Lower leg skin (tissue), 4 donors: ENCODE measurements at regions not wholly inside any gene's neighbourhood (a gene's known extent, or its start where the extent isn't known, plus 50 kb on each side); places are given as distances from the start of the nearest gene placed in this dataset.
A peak's percentile ranks its signal among the peaks of the same experiment; 100 is the strongest.

ENCODE experiments used
- DNase-seq, 2 donors: peaks; one replicate each; pipeline ENCODE4 v3.0.0-alpha.2; 2019; ENCODE audit warnings: low spot score in 2 of 2
- H3K4me3 ChIP-seq: fragments of 200-600 bp; sonication (generic); 2 replicates; pipeline ENCODE4 v1.5.1; 2017; ENCODE audit warnings: mild to moderate bottlenecking, low read depth; ENCODE audit not compliant: poor library complexity, severe bottlenecking
- POLR2A ChIP-seq, 2 donors: fragments of 450-650 bp; IDR thresholded peaks; one replicate each; pipeline ENCODE4 v1.6.1; 2016 to 2017; ENCODE audit warnings: antibody characterized with exemption in 2 of 2, mild to moderate bottlenecking in 1 of 2, moderate library complexity in 1 of 2
- WGBS, 2 donors: methylation state at CpG; one replicate each; pipeline ENCODE4 v1.1.5; 2018; 5-methylcytosine and 5-hydroxymethylcytosine counted together
- intact Hi-C: fragments of 100-400 bp; cut with DNase I; formaldehyde crosslinking; loops from one replicate; pipeline ENCODE4 v1.15.0; 2023; ENCODE audit warnings: low total_unique reads
- TF ChIP-seq, protein P1 (sequence below), 3 donors: fragments of 450-650 bp; IDR thresholded peaks; one replicate each; pipeline ENCODE4 v1.5.1; 2016; ENCODE audit warnings: antibody characterized with exemption in 3 of 3, mild to moderate bottlenecking in 3 of 3, moderate library complexity in 2 of 3

DNA sequence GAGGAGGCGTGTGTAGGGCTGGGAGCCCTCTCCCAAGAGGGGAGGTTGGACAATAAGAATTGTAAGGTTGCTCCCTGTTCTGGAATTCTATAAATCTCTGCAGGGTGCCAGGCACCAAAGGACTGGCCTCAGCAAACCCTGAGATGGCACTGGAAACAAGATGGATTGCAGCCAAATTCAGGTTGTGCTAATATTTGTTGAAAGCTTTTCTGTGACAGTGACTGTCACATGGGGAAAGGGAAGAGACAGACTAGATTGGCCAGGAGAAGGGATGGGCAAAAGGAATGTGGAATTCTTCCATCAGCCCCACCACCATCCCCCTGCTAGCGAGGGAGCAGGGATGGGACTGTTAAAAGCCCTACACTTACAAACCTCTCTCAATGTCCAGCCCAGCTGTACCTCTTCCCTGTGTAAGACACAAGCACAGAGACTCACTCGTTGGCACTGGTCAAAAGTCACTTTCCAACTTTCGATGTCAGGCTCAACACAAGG, 62.4 kb downstream of the SOX9 start:
- 86 to 92% methylated on average over 4 of the region's 4 CpGs for WGBS, 2 donors
- intact Hi-C loops, result no loop called here
- no peak overlapping the region for H3K4me3 ChIP-seq
- peak in 1 of 2 donors; percentile 61 for DNase-seq
- no peak for TF ChIP-seq POLR2A (IDR thresholded peaks at IDR 0.05)
- TF ChIP-seq, protein P1, sequence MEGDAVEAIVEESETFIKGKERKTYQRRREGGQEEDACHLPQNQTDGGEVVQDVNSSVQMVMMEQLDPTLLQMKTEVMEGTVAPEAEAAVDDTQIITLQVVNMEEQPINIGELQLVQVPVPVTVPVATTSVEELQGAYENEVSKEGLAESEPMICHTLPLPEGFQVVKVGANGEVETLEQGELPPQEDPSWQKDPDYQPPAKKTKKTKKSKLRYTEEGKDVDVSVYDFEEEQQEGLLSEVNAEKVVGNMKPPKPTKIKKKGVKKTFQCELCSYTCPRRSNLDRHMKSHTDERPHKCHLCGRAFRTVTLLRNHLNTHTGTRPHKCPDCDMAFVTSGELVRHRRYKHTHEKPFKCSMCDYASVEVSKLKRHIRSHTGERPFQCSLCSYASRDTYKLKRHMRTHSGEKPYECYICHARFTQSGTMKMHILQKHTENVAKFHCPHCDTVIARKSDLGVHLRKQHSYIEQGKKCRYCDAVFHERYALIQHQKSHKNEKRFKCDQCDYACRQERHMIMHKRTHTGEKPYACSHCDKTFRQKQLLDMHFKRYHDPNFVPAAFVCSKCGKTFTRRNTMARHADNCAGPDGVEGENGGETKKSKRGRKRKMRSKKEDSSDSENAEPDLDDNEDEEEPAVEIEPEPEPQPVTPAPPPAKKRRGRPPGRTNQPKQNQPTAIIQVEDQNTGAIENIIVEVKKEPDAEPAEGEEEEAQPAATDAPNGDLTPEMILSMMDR (IDR thresholded peaks at IDR 0.05), result no peak

DNA sequence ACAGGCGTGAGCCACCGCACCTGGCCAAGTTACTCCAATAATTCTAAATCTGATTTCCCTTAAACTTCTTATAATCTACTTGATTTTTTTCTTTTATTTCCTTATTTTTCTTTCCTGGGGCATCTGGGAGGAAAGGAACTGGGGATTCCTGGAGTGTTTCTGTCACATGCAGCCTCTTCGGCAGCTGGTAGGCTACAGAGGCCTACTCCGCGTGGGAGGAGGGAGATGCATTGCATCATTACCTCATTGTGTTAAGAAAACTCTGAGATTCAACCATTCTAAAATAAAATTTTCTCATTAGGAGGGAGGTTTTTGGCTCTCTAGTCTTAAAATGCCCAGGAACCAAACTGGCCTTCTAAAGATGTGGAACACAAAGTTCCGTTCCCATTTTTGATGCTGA, 64.0 kb downstream of the SOX9 start:
- intact Hi-C loops, result no loop called here
- no peak for DNase-seq
- TF ChIP-seq, protein P1 (IDR thresholded peaks at IDR 0.05), result no peak
- H3K4me3 ChIP-seq, result no peak overlapping the region
- 80% methylated on average over 6 of the region's 6 CpGs for WGBS, 2 donors

DNA sequence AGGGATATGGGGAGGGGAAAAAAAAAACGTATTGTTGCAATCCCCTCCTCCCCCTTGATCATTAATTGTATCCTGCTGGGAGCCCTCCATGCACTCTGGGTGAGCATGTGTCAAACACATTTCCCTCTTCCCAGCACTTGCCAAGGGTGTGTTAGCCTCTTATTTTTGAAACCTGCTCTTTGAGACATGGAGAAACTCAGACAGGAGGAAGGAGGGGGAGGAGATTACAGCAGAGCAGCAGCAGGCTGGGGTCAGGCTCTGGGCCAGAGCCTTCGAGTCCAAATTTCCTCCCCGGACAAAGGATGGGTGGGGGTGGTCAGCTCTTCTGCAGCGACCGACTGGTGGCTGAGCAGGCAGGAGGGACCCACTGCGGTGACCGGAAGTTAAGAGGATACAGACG, 64.7 kb downstream of the SOX9 start:
- 50 to 54% methylated on average over 8 of the region's 8 CpGs for WGBS, 2 donors
- DNase-seq, result no peak
- TF ChIP-seq, protein P1 (IDR thresholded peaks at IDR 0.05), result no peak
- no peak for TF ChIP-seq POLR2A (IDR thresholded peaks at IDR 0.05)

DNA sequence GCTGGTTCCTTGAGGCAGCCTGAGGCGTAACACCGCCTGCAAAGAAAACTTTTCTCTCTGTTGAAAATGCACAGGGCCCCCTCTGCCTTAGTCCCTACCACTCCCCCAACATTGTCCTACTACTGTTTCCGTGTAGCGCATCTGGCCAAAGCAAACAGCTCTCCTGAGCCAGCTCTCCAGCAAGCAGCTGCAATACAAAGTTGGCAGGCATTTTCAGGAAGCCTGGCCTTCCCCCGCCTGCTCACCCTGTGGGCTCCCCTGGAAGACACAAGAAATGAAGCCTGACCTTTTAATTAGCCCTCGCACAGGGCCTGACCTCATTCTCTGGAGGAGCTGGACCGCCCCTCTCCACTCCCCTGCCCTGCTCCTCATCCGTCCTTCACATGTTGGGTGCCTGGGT, 66.7 kb downstream of the SOX9 start:
- H3K4me3 ChIP-seq, result no peak overlapping the region
- TF ChIP-seq, protein P1 (IDR thresholded peaks at IDR 0.05), result no peak
- TF ChIP-seq POLR2A (IDR thresholded peaks at IDR 0.05), result no peak
- 61 to 63% methylated on average over 8 of the region's 8 CpGs for WGBS, 2 donors
- intact Hi-C loops, result no loop called here
- DNase-seq, result no peak

More for the DNA sequence above, 64.7 kb downstream of the SOX9 start:
- H3K4me3 ChIP-seq, result no peak overlapping the region
- intact Hi-C loops, result no loop called here

DNA sequence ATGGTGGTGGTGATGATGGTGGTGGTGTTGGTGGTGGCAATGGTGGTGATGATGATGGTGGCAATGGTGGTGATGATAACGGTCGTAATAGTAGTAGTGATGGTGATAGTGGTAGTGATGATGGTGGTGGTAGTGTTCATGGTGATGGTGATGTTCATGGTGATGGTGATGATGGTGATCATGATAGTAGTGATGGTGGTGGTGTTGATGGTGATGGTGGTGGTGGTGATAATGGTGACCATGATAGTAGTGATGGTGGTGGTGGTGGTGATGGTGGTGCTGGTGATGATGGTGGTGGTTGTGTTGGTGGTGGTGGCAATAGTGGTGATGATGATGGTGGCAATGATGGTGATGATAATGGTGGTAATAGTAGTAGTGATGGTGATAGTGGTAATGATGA, 68.0 kb downstream of the SOX9 start:
- DNase-seq, result peak in 1 of 2 donors; percentile 32
- no peak overlapping the region for H3K4me3 ChIP-seq
- 93 to 94% methylated on average over 2 of the region's 2 CpGs for WGBS, 2 donors
- intact Hi-C loops, result no loop called here
- no peak for TF ChIP-seq POLR2A (IDR thresholded peaks at IDR 0.05)
- TF ChIP-seq, protein P1 (IDR thresholded peaks at IDR 0.05), result no peak
